NT2/D1 (cell line): ENCODE measurements at regions not wholly inside any gene's neighbourhood (a gene's known extent, or its start where the extent isn't known, plus 50 kb on each side); places are given as distances from the start of the nearest gene placed in this dataset.

Experiments used
- DNase-seq: peaks from one replicate; pipeline ENCODE4 v3.0.0-alpha.2; 2011; ENCODE audit warnings: low read depth, low spot score
- H3K27me3 ChIP-seq: 2 replicates; pipeline ENCODE4 v1.6.0; 2011; ENCODE audit warnings: mild to moderate bottlenecking; ENCODE audit not compliant: insufficient read length, insufficient read depth
- H3K36me3 ChIP-seq: 2 replicates; pipeline ENCODE4 v1.6.1; 2011; ENCODE audit warnings: mild to moderate bottlenecking, low read length, mixed read lengths; ENCODE audit not compliant: insufficient read depth, insufficient read length
- H3K4me1 ChIP-seq: 2 replicates; pipeline ENCODE4 v1.5.1; 2011; ENCODE audit not compliant: insufficient read depth, insufficient read length
- H3K4me3 ChIP-seq: 2 replicates; pipeline ENCODE4 v1.5.1; 2011; ENCODE audit warnings: low read depth; ENCODE audit not compliant: insufficient read length
- H3K9ac ChIP-seq: 2 replicates; pipeline ENCODE4 v1.6.0; 2011; ENCODE audit warnings: low read depth; ENCODE audit not compliant: insufficient read length
- H3K9me3 ChIP-seq: 2 replicates; pipeline ENCODE4 v1.5.1; 2011; ENCODE audit warnings: mild to moderate bottlenecking, low read length; ENCODE audit not compliant: insufficient read depth
- SUZ12 ChIP-seq: IDR thresholded peaks from 2 replicates; pipeline ENCODE4 v1.6.1; 2011; ENCODE audit not compliant: insufficient read length, insufficient read depth; ENCODE audit errors: extremely low read depth
- YY1 ChIP-seq: IDR thresholded peaks from 2 replicates; pipeline ENCODE4 v1.6.1; 2011; ENCODE audit not compliant: insufficient read length, insufficient read depth
- ZNF274 ChIP-seq: IDR thresholded peaks from 2 replicates; pipeline ENCODE4 v1.6.1; 2011; ENCODE audit warnings: mild to moderate bottlenecking, low read depth, low read length

- H3K4me3 ChIP-seq, result no peak overlapping the region
- H3K27me3 ChIP-seq, result no peaks in the 10 kb centered on the region
- no peak overlapping the region for H3K9ac ChIP-seq
- H3K9me3 ChIP-seq, result no peaks in the 10 kb centered on the region
- no peak for TF ChIP-seq YY1
- no peak for TF ChIP-seq SUZ12
- TF ChIP-seq ZNF274, result no peak
- H3K36me3 ChIP-seq, result no peaks in the 10 kb centered on the region
- no peaks in the 10 kb centered on the region for H3K4me1 ChIP-seq
- DNase-seq, result no peak
These were observed 557.3 kb downstream of the USP25 start for GRCh38 chr21:16287046-16287445.

DNA sequence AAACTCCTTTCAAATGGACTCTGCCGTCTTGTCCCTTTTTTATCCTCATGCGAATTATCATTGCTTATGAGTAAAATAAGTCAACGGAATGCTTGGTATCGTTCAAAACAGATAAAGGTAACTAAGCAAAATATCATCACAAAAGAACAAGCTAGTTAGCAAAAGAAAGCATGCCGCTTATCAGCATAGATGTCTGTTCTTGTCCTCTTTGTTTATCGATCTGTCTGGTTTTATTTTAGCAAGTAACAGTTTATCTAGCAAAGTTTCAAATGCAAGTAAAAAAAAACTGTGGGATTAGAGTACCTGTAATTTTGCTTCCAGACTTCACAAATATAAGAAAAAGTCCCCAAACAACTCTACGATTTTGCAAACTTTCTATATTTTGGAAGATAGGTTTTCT, 561.5 kb downstream of the USP25 start:
- H3K9me3 ChIP-seq, result no peaks in the 10 kb centered on the region
- TF ChIP-seq ZNF274 (no peak), YY1 (no peak), SUZ12 (no peak)
- no peaks in the 10 kb centered on the region for H3K27me3 ChIP-seq
- no peak overlapping the region for H3K4me3 ChIP-seq
- no peak overlapping the region for H3K9ac ChIP-seq
- no peaks in the 10 kb centered on the region for H3K36me3 ChIP-seq
- no peaks in the 10 kb centered on the region for H3K4me1 ChIP-seq
- no peak for DNase-seq

DNA sequence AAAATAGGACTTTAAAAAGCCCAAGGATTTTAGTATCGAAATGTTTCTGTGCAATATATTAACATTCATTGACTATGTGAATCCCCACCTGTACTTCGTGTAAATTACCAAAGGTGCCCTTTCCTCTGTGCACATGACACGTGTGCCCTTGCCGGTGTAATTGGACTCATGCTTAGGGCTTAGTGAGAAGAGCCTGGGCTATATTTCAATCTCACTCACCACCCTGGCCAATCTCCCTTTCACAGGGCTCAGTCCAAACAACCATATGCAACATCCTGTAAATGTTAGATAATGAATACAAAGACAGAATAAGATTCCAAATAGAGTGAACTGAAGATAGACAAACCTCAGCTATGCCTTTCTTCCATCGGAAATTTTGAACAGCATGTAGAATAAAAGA, 564.3 kb downstream of the USP25 start:
- Histone ChIP-seq H3K27me3 (no peaks in the 10 kb centered on the region), H3K4me1 (no peaks in the 10 kb centered on the region), H3K9me3 (no peaks in the 10 kb centered on the region), H3K4me3 (no peak overlapping the region), H3K36me3 (no peaks in the 10 kb centered on the region), H3K9ac (no peak overlapping the region)
- TF ChIP-seq SUZ12 (no peak), YY1 (no peak), ZNF274 (no peak)
- no peak for DNase-seq

GRCh38 chr21:16302851-16303282, 573.1 kb downstream of the USP25 start:
- H3K36me3 ChIP-seq, result no peaks in the 10 kb centered on the region
- TF ChIP-seq YY1 (no peak), ZNF274 (no peak), SUZ12 (no peak)
- H3K27me3 ChIP-seq, result no peaks in the 10 kb centered on the region
- H3K4me3 ChIP-seq, result no peak overlapping the region
- H3K4me1 ChIP-seq, result no peaks in the 10 kb centered on the region
- no peak for DNase-seq
- H3K9me3 ChIP-seq, result no peaks in the 10 kb centered on the region
- no peak overlapping the region for H3K9ac ChIP-seq

- TF ChIP-seq SUZ12 (no peak), YY1 (no peak), ZNF274 (no peak)
- no peak overlapping the region for H3K4me3 ChIP-seq
These were observed 574.7 kb downstream of the USP25 start for GRCh38 chr21:16304174-16305095.

GRCh38 chr21:16305686-16306085, 575.9 kb downstream of the USP25 start:
- H3K9ac ChIP-seq, result no peak overlapping the region
- DNase-seq, result no peak

More at GRCh38 chr21:16304174-16305095, 574.7 kb downstream of the USP25 start:
- H3K9me3 ChIP-seq, result no peaks in the 10 kb centered on the region
- no peak overlapping the region for H3K9ac ChIP-seq
- H3K27me3 ChIP-seq, result no peaks in the 10 kb centered on the region
- H3K36me3 ChIP-seq, result no peaks in the 10 kb centered on the region
- DNase-seq, result no peak
- no peaks in the 10 kb centered on the region for H3K4me1 ChIP-seq

GRCh38 chr21:16307256-16307655, 577.5 kb downstream of the USP25 start:
- no peaks in the 10 kb centered on the region for H3K27me3 ChIP-seq
- H3K4me1 ChIP-seq, result no peaks in the 10 kb centered on the region
- TF ChIP-seq SUZ12 (no peak), ZNF274 (no peak), YY1 (no peak)
- DNase-seq, result no peak
- H3K4me3 ChIP-seq, result no peak overlapping the region
- H3K9ac ChIP-seq, result no peak overlapping the region
- no peaks in the 10 kb centered on the region for H3K9me3 ChIP-seq
- no peaks in the 10 kb centered on the region for H3K36me3 ChIP-seq

More at GRCh38 chr21:16305686-16306085, 575.9 kb downstream of the USP25 start:
- H3K27me3 ChIP-seq, result no peaks in the 10 kb centered on the region
- no peaks in the 10 kb centered on the region for H3K36me3 ChIP-seq
- no peaks in the 10 kb centered on the region for H3K4me1 ChIP-seq
- no peaks in the 10 kb centered on the region for H3K9me3 ChIP-seq
- TF ChIP-seq YY1, result no peak
- TF ChIP-seq SUZ12, result no peak
- no peak for TF ChIP-seq ZNF274
- H3K4me3 ChIP-seq, result no peak overlapping the region
